HS-27A (cell line): ENCODE measurements at regions not wholly inside any gene's neighbourhood (a gene's known extent, or its start where the extent isn't known, plus 50 kb on each side); places are given as distances from the start of the nearest gene placed in this dataset.

Experiments
- DNase-seq: peaks from one replicate; pipeline ENCODE4 v3.0.0-alpha.2; 2012; ENCODE audit warnings: low read depth, missing footprints

DNA sequence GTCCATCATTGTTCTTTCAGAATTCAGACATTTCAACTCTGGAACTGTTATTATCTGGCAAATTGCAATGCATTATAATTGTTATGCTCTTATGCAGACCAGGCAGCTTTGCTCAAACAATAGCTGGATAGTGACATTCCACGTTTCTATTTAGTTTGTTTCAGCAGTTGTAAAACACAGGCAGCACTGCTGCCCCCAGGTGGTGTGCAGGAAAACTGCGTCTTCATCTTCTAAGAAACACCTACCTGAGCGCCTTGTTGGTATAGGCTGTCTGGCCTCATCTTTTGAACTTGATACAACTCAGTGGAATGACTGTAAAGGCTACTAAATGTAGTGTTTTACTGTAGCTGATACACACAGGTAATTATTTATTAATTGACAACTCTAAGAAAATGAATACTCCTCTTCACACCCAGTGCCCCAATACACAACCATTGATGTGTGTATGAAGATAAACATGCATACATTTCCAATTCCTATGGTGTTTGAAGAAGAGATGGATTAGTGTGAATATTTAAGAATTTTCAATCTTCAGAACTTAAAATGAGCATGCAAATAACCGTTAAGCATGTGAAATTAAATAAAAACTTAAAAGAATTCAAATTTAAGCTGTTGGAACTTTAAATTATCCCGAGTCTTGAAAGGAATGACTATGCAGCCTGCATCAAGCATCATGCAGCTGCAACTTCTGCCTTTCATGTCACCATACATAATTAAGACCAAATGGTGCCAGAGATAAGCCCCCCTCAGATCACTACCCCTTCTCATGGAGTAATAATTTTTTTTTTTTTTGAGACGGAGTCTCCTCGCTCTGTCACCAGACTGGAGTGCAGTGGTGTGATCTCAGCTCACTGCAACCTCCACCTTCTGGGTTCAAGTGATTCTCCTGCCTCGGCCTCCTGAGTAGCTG lies 85.6 kb downstream of the CD8B2 start:
- DNase-seq, result no peak

DNA sequence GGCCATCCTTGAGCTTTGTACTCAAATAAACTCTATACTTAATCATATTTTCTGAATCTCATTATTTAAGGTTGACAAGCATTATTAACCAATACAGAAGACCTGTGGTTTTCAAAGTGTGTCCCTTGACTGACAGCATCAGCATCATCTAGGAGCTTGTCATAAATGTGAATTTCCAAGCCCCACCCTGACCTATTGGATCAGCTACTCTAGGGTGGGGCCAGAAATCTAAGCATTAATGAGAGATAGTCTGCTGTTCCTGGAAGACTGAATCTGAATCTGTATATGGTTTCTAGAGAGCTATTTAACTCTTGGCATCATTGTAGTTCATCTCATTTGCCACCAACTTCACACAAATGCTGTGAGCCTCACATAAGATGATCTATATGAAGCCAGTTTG lies 86.6 kb downstream of the CD8B2 start:
- DNase-seq, result no peak

DNA sequence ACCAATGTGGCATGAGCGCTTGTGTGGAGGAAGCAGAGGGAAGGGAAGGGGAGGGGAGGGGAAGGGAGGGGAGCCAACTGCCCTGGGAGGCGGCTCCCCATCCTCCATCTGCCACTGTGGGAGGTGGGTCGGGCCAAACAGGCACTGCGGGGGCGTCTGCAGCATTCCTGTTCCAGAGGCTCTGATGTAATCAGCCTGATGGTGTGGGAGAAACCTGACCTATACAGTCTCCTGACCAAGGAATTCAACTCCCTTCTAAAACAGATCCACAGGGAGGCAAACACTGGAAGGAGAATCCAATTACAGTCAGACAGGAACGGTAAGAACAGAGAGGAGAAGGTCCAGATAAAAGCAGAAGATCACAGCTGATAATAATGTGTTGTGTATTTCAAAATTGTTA lies 88.8 kb downstream of the CD8B2 start:
- DNase-seq, result no peak

DNA sequence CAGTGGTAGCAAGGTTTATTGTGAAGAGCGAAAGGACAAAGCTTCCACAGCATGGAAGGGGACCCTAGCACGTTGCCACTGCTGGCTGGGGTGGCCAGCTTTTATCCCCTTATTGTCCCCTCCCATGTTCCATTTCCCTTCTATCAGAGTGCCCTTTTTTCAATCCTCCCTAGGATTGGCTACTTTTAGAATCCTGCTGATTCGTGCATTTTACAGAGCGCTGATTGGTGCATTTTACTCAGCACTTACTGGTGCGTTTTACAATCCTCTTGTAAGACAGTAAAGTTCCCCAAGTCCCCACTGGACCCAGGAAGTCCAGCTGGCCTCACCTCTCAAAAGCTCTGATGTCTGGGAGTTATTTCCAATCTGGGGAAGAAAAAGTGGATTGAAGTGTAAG lies 90.1 kb downstream of the CD8B2 start:
- no peak for DNase-seq

DNA sequence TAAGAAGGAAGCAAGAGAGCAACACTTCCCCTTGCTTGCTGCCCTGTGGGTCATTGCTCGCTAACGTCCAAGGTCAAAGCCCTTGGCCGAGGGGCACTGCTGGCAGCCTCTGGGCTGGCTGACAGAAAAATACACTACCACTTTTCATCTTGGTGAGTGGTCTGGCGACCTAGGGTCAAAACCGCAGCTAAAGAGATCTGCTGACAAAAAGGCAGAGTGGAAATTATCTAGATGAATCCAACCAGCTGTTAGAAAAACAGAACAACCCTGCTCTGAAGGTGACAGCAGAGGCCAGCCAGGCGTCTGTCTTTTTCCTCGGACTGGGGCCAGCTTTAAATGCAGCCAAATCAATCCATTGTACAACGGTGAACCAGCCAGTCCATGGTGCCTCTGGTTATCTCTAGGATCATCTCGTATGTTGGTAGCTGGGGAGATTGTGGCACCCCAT lies 92.6 kb downstream of the CD8B2 start:
- no peak for DNase-seq

DNA sequence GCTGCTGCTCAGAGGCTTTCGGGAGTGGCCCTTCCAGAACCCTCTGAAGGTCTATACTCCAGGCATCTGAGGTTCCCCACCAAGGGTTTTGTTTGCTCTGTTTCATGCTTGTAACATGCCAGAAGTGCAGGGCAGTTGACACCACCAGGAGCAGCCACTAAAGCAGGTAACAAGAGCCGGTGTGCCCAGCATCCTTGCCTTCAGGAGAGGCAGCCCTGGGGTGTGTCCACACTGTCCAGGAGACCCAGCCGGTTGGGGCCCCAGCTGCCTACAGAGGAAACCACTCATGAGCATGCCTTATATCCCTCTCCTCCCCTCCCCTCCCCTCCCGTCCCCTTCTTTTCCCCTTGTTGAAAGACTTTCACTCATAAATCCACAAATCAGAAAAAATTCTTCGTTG lies 93.1 kb downstream of the CD8B2 start:
- no peak for DNase-seq

DNA sequence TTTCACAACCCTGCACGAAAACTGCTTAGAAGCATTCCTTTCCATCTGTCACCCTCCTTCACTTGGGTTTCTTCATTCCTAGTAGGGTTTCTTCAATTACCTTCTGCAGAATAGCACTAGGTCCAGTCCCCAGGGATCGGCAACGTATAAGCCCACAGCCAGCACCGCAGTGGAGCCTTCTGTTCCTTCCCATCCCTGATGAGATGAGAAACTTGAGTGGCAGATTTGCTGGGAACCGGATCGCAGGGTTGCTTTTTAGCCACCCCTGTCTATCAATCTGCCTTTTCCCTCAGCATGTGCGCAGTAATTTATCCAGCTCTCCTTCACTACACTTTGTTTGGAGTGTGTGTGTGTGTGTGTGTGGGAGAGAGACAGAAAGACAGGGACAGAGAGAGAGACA lies 94.2 kb downstream of the CD8B2 start:
- DNase-seq, result no peak

DNA sequence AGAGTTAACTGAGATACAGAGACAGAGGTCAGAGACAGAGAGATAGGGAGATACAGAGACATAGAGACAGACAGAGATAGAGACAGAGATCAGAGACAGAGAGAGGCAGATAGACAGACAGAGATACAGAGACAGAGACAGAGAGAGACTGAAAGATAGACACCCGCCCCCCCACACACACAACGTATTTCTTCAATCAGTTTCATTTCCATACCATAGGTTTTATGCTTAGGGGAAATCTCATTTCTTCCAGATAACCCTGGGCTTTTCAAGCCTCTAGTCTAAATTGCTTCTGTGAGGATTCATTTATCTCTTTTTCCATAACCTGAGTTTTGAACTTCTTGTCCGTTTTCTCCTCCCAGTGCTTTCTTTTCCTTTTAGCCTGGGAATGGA lies 94.6 kb downstream of the CD8B2 start:
- no peak for DNase-seq

DNA sequence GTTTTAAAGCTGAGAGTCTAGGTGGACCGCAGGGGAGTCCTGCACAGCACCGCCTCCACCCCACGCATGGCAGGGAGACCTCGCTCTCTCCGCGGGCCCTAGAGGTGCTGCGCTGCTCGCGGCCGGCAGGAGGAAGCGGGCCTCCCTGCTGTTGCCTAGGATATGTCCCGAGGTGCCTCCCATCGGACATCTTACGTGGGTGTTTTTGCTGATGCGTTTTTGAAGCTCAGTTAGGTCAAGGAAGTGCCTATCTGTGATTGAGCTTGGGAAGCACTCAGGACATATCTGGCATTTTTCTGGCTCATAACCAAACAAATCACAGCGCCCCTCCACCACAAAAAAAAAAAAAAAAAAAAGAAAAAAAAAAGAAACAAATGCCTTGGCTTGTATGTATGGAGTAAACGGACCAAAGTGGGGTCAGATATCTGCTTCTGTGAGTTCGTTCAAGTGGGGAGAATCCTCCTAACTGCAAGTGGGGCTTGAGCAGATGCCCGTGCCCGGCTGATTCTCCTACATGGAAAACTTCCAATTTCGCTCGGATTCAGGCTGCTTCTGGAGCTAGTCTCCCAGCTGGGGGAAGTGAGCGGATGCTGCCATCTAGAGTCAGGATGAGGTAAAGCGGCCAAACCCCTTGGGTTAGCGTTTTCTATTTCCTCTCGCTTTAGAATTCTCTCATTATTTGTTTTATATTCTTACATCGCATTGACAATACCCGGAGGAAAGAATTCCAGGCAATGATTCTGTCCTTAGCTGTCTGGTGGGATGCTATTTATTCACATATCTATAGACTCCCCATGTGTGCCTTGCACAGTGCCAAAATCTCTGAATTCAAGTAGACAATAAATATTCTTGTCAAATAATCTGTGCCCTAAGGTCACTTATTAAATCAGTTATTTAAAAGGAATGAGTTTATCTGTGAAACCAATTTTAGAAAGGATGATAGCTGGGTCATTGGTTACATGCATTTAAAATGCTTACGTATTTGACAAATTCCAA lies 95.3 kb downstream of the CD8B2 start:
- DNase-seq, result peak; percentile 24

DNA sequence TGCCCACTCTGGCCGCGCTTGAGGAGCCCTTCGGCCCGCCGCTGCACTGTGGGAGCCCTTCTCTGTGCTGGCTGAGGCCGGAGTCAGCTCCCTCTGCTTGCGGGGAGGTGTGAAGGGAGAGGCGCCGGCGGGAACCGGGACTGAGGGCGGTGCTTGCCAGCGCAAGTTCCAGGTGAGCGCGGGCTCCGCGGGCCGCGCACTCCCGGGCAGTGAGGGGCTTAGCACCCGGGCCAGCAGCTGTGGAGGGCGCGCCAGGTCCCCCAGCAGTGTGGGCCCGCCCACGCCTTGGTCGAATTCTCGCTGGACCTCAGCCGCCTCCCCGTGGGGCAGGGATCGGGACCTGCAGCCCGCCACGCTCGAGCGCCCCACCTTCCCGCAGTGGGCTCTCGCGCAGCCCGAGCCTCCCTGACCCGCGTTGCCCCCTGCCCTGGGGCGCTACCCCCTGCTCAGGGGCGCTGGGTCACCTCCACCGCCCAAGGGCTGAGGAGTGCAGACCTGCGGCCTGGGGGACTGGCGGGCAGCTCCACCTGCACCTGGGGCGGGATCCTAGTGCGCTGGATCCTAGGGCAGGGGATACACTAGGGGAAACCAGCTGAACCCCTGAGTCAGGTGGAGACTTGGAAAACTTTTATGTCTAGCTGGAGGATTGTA lies 97.3 kb downstream of the CD8B2 start:
- no peak for DNase-seq

DNA sequence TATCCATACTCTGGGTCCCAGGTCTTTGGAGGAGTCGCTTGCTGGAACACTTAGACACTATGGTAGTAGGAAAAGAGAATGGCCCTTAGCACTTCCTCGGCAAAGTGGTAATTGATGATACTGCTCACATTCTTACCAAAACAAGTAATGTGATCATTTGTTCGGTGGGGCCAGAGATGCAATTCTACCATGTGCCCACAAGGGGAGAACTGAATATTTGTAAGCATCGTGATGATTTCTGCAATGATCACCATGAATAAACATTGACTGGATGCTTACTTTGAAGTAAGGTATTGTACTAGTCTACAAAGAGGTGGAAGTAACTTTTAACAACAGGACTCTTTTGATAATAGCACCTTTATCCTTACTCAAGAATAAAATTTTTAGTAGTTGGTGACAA lies 109.7 kb downstream of the CD8B2 start:
- DNase-seq, result no peak

DNA sequence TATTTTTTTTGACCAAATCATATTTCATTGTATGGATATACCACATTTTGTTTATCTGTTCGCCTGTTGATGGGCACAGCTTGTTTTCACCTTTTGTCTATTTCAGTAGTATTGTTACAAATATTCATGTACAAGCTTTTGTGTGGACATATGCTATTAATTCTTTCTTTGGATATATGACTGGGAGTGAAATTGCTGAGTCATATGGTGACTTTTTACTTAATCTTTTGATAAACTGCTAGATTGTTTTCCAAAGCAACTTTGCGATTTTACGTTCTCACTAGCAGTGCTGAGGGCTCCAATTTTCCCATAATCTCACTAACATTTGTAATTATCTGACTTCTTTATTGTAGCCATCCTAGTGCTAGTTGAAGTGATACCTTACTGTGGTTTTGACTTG lies 112.4 kb downstream of the CD8B2 start:
- DNase-seq, result no peak

DNA sequence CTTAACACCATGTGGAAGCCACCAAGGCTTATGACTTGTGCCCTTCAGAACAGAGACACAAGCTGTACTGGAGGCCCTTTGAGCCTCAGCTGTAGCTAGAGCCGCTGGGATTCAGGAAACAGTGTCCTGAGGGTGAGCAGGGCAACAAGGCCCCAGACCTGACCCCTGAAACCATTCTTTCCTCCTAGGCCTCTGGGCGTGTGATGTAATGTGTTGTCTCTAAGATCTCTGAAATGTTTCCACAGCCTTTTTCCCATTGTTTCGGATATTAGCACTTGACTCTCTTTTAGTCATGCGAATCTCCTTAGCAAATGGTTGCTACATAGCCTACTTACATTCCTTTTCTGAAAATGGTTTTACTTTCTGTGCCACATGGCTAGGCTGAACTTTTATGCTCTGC lies 114.9 kb downstream of the CD8B2 start:
- no peak for DNase-seq

DNA sequence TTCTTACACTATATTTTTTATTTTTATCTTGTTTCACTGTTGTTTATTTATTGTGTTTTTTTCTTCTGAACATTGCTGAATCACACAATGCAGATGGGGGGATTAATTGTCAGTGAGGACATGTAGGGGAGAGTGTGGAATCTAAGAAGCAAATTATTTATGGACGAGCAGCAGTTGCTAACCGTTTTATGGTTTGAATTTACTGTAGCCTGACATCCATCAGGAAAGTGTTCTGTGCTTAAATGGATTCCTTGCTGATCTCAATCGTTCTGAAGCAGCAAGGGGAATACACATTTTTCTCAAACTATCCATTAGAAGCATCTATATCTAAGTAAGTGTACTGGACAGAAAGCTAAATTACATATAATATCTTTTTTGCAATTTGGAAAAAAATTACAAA lies 119.5 kb downstream of the CD8B2 start:
- no peak for DNase-seq

DNA sequence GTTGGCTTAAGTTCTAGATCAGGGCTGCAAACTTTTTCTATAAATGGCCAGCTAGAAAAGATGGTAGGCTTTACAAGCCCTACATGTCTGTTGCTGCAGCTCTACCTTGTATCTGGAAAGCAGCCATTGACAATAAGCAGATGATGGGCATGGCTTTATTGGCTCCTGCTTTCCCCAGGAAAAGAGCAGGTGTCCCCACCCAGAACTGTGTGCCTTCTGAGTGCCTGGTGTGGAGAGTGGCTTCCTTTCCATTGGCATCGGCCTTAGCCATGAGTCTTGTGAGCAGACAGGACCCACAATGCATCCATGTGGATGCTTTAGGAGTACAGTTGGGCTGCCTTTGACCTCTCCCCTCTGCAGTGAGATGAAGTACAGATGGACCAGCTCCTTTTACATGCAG lies 120.2 kb downstream of the CD8B2 start:
- DNase-seq, result no peak

DNA sequence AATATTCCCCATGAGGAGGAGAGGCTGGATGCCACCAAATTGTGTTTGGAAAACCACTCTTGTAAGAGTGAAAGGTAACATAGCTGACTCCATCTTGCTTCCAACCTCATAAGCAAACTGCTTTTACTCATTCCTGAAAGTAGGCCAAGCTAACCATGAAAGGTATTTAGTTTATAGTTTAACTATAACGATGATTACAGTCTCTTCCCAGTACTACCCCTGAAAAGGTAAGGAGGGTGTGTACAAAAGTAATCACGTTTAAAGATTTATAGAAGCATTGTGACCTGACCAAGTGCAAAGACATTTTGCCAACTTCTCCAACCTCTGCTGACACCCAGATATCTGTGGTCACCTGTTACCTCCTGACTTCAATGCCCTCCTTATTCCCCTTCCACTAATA lies 122.6 kb downstream of the CD8B2 start:
- no peak for DNase-seq

DNA sequence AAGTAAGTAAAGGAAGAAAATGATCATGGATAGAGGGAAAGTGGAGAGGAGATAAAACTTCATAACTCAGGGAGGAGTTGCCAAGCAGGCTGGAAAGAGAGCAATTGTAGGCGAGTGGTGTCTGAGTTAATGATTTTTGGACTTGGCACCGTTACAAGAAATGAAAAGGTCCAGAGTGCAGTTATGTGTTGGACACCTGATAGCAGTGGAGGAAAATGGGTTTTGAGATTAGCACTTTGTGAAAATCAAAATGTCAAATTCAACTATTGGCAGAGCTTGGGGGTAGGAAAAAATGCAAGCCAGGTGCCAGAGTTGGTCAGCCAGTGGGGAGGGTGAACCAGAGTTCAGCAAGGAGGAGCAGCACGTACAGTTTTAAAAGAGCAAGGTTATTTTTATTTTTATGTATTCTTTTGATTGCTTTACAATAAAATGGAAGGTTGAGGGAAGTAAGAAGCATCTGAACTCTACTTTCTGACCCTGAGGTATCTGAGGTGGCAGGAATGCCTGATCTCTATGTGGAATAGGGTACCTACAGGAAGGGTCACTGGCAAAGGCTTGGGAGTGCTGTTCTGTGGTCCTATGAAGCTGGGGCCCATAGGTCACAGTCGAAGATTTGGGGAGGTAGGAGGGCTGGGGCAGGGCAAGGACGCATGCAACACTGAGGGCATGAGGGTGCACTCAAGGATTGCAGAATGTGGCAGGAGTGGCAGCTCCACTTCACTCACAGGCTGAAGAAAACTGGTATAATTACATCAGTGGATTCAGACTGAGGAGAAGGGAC lies 127.5 kb downstream of the CD8B2 start:
- DNase-seq, result no peak

DNA sequence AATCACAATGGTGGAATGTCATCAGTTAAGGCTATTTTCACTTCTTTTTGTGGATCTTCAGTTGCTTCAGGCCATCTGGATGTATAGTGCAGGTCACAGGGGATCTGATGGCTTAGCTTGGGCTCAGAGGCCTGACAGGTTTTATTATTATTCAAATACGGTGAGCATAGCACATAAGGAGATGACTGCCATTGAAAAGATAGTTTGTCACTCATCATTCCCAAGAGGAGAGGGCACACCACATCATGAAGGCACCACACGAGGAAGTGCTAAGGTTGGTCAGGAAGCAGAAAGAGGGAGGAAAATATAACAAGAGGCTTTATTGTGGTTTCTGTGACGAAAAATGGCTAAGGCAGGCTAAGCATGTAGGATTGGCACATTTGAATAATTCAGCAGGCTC lies 131.4 kb downstream of the CD8B2 start:
- DNase-seq, result no peak

DNA sequence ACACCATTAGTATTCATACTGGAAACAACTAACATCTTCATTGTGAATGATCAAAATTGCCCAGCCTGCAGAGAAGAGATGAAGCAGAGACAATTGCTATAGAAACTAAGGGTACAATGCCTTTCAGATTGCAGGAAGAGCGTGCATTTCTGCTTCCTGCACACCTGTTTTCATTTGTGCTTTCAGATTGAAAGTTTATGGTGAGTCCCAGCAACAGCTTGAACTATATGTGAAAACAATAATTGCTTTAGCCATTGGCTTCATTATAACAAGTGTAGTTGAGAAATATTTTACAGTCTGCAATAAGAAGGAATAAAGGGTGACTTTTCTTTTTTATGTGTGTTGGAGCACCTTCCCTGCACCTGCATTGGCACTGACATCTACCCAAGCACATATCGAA lies 136.3 kb downstream of the CD8B2 start:
- DNase-seq, result no peak

DNA sequence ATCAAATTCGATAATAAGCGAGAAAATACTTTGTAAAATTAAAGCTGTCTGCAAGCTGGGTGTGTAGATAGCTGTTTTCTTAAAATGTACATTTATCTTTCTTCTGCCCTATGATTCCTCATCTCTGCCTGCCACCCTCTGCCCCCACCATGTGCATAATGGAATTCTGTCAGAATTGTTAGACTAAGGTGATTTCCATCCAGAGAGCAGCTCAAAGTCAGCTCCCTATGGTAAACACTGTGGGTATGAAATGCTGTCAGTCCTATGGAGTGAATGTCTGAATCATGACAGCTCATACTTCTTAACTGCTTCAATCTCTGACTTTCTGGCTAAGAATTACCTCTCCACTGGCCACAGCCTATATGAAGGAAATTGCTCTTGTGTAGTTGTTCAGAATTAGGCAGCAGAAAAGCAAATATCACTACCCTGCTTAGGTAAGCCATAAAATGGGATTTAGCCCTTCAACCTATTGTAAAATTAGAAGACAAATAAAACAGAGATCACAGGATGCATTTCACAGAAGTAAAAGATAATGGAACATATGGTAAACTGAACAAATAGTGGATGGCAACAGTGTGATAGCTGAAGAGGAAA lies 137.7 kb downstream of the CD8B2 start:
- no peak for DNase-seq

DNA sequence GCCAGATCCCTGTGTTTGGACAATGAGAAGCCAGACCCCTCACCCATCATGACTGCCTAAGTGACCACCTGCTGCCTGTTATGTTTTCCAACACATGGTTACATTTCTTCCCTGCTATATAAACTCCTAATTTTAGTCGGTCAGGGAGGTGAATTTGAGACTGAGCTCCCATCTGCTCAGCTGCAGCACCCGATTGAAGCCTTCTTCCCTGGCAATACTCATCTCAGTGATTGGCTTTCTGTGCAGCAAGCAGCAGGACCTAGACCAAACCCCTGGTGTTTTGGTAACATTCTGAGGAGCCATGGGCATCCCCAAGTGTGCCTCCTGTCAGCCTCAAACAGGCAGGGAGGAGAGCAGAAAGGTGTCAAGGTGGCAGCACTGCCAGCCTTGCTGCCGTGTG lies 141.2 kb downstream of the CD8B2 start:
- DNase-seq, result no peak
